ENCODE measurements at regions not wholly inside any gene's neighbourhood (a gene's known extent, or its start where the extent isn't known, plus 50 kb on each side); places are given as distances from the start of the nearest gene placed in this dataset.

- no peak overlapping the region for H3K4me3 ChIP-seq
- DNase-seq (no peak), ATAC-seq (no peak)
- H3K27me3 ChIP-seq (ENCODE audit: insufficient read depth in 3 of 3, low read length in 2 of 3) = no peaks in the 10 kb centered on the region
- TF ChIP-seq, protein P1, sequence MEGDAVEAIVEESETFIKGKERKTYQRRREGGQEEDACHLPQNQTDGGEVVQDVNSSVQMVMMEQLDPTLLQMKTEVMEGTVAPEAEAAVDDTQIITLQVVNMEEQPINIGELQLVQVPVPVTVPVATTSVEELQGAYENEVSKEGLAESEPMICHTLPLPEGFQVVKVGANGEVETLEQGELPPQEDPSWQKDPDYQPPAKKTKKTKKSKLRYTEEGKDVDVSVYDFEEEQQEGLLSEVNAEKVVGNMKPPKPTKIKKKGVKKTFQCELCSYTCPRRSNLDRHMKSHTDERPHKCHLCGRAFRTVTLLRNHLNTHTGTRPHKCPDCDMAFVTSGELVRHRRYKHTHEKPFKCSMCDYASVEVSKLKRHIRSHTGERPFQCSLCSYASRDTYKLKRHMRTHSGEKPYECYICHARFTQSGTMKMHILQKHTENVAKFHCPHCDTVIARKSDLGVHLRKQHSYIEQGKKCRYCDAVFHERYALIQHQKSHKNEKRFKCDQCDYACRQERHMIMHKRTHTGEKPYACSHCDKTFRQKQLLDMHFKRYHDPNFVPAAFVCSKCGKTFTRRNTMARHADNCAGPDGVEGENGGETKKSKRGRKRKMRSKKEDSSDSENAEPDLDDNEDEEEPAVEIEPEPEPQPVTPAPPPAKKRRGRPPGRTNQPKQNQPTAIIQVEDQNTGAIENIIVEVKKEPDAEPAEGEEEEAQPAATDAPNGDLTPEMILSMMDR (IDR thresholded peaks at IDR 0.05) = no peak
- intact Hi-C loops (cut with DNase I) = no loop called here
- H3K27ac ChIP-seq = no peak overlapping the region
- WGBS, 3 donors = 58 to 64% (median 59%) methylated on average over 4 of the region's 4 CpGs
- no peaks in the 10 kb centered on the region for H3K9me3 ChIP-seq
- no peaks in the 10 kb centered on the region for H3K4me1 ChIP-seq
- H3K36me3 ChIP-seq (ENCODE audit: insufficient read depth in 1 of 2, low read depth in 1 of 2) = no peaks in the 10 kb centered on the region
Measured at GRCh38 chr5:98994611-98995010, 65.8 kb upstream of the CHD1 start.

DNA sequence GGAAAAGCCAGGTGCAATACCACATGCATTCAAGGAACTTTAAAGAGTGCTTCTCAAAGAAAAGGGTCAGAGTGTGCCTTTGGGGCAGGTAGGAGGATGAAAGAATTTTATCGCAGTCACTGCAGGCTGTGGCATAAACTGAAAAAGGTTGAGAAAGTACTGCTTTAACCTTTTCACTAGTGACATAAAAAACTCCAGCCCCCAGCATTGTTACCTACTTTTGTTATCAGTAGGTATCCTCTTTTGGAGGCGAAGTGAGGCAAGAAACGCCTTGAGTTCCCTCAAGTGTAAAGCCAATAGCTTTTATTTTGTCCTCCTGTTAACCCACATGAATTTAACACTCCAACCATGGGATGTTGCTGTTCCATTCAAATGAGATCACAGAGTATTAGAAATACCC is 64.7 kb upstream of the CHD1 start:
- no peaks in the 10 kb centered on the region for H3K27me3 ChIP-seq (ENCODE audit: insufficient read depth in 3 of 3, low read length in 2 of 3)
- intact Hi-C loops (cut with DNase I) = no loop called here
- H3K36me3 ChIP-seq (ENCODE audit: insufficient read depth in 1 of 2, low read depth in 1 of 2) = no peaks in the 10 kb centered on the region
- ATAC-seq = no peak
- H3K27ac ChIP-seq = no peak overlapping the region
- no peaks in the 10 kb centered on the region for H3K4me1 ChIP-seq
- WGBS, 3 donors = 70 to 80% (median 78%) methylated on average over 3 of the region's 3 CpGs
- DNase-seq = no peak
- H3K4me3 ChIP-seq = no peak overlapping the region
- H3K9me3 ChIP-seq = no peaks in the 10 kb centered on the region
- TF ChIP-seq, protein P1 (IDR thresholded peaks at IDR 0.05) = no peak

DNA sequence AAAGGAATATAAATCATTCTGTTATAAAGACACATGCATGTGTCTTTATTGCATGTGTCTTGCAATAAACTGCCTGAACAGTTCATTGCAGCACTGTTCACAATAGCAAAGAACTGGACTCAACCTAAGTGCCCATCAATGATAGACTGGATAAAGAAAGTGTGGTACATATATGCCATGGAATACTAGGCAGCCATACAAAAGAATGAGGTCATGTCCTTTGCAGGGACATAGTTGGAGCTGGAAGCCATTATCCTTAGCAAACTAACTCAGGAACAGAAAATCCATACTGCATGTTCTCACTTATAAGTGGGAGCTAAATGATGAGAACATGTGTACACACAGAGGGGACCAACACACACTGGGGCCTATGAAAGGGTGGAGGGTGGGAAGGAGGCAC is 63.7 kb upstream of the CHD1 start:
- Histone ChIP-seq H3K27me3 (ENCODE audit: insufficient read depth in 3 of 3, low read length in 2 of 3) (no peaks in the 10 kb centered on the region), H3K36me3 (ENCODE audit: insufficient read depth in 1 of 2, low read depth in 1 of 2) (no peaks in the 10 kb centered on the region), H3K9me3 (no peaks in the 10 kb centered on the region), H3K4me1 (no peaks in the 10 kb centered on the region), H3K4me3 (no peak overlapping the region), H3K27ac (no peak overlapping the region)
- ATAC-seq = no peak
- DNase-seq = no peak
- TF ChIP-seq, protein P1 (IDR thresholded peaks at IDR 0.05) = no peak
- intact Hi-C loops (cut with DNase I) = no loop called here

GRCh38 chr5:98989727-98990126 is 60.9 kb upstream of the CHD1 start:
- Histone ChIP-seq H3K27me3 (ENCODE audit: insufficient read depth in 3 of 3, low read length in 2 of 3) (no peaks in the 10 kb centered on the region), H3K4me1 (no peaks in the 10 kb centered on the region), H3K36me3 (ENCODE audit: insufficient read depth in 1 of 2, low read depth in 1 of 2) (no peaks in the 10 kb centered on the region), H3K4me3 (no peak overlapping the region), H3K27ac (no peak overlapping the region), H3K9me3 (no peaks in the 10 kb centered on the region)
- TF ChIP-seq, protein P1 (IDR thresholded peaks at IDR 0.05) = no peak
- DNase-seq (no peak), ATAC-seq (no peak)
- intact Hi-C loops (cut with DNase I) = no loop called here
- 52 to 78% (median 57%) methylated on average over 3 of the region's 3 CpGs for WGBS, 3 donors

DNA sequence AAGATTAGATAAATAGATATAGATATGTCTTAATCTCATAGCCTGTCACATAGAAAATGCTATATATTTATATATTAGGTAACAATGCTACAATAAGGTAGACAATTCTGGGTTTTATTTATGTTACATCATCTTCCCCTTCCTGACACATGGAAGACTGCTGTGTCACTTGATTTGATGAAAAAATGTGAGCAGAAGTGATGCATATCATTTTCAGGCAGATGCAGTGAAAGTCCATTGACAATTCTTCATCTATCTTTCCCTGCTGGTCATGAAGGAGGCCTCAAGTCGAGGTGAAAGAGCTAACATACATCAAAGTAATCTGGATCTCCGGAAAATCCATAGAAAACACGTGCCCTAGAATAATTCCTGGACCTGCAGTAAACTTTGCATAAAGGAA is 57.8 kb upstream of the CHD1 start:
- intact Hi-C loops (cut with DNase I) = no loop called here
- Histone ChIP-seq H3K27me3 (ENCODE audit: insufficient read depth in 3 of 3, low read length in 2 of 3) (no peaks in the 10 kb centered on the region), H3K27ac (no peak overlapping the region), H3K4me1 (no peaks in the 10 kb centered on the region), H3K4me3 (no peak overlapping the region), H3K36me3 (ENCODE audit: insufficient read depth in 1 of 2, low read depth in 1 of 2) (no peaks in the 10 kb centered on the region), H3K9me3 (no peaks in the 10 kb centered on the region)
- 82 to 86% (median 83%) methylated on average over 3 of the region's 3 CpGs for WGBS, 3 donors
- DNase-seq = no peak
- ATAC-seq = no peak
- TF ChIP-seq, protein P1 (IDR thresholded peaks at IDR 0.05) = no peak
